ENCODE measurements at regions not wholly inside any gene's neighbourhood (a gene's known extent, or its start where the extent isn't known, plus 50 kb on each side); places are given as distances from the start of the nearest gene placed in this dataset.

DNA sequence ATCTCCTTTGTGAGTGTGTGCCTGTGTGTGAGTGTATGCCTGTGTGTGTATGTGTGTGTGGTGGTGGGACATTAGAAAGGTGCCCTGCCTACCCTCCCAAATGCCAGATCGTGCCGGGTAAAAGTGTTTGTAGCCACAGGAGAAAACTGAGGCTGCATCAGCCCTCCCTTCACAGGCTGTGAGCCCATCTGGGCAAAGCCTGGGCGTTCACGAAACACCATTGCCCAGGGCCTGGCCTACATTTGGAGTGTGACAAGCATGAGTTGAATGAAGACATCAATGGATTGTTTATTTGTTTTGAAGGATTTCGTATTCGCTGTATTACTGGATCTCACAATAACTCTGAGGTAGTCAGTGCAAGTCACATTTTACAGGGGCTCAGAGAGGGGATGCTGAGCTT is 270.8 kb downstream of the NSG2 start:
- TF ChIP-seq, protein P1, sequence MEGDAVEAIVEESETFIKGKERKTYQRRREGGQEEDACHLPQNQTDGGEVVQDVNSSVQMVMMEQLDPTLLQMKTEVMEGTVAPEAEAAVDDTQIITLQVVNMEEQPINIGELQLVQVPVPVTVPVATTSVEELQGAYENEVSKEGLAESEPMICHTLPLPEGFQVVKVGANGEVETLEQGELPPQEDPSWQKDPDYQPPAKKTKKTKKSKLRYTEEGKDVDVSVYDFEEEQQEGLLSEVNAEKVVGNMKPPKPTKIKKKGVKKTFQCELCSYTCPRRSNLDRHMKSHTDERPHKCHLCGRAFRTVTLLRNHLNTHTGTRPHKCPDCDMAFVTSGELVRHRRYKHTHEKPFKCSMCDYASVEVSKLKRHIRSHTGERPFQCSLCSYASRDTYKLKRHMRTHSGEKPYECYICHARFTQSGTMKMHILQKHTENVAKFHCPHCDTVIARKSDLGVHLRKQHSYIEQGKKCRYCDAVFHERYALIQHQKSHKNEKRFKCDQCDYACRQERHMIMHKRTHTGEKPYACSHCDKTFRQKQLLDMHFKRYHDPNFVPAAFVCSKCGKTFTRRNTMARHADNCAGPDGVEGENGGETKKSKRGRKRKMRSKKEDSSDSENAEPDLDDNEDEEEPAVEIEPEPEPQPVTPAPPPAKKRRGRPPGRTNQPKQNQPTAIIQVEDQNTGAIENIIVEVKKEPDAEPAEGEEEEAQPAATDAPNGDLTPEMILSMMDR (IDR thresholded peaks at IDR 0.05): no peak
- TF ChIP-seq POLR2AphosphoS5 (IDR thresholded peaks at IDR 0.05) (no peak), POLR2A (IDR thresholded peaks at IDR 0.05) (no peak)
